ENCODE measurements at regions not wholly inside any gene's neighbourhood (a gene's known extent, or its start where the extent isn't known, plus 50 kb on each side); places are given as distances from the start of the nearest gene placed in this dataset.

- TF ChIP-seq CTCF (IDR thresholded peaks at IDR 0.05; ENCODE audit: insufficient read depth, low read depth, low read length) (no peak), EZH2 (IDR thresholded peaks at IDR 0.05; ENCODE audit: insufficient read depth, low read length) (no peak)
Measured at GRCh38 chr2:224257156-224257555, 144.8 kb downstream of the FAM124B start.

Data from astrocyte (in vitro differentiated cells and primary cell).